Activated CD8-positive, alpha-beta T cell treated with anti-CD3 and anti-CD28 coated beads for 36 hours (primary cell): ENCODE measurements at regions not wholly inside any gene's neighbourhood (a gene's known extent, or its start where the extent isn't known, plus 50 kb on each side); places are given as distances from the start of the nearest gene placed in this dataset.

ENCODE experiments used
- ATAC-seq: fragments of 200-7000 bp; cut with Tn5 transposase; one replicate; pipeline ENCODE4 v1.10.0; 2021; ENCODE audit warnings: mild to moderate bottlenecking, moderate library complexity
- CTCF ChIA-PET: fragments of 350-600 bp; sonication (Branson Sonifier 250); formaldehyde crosslinking; loops from one replicate; lab custom pipeline; 2021; ENCODE audit warnings: antibody characterized with exemption; lab: Charles Lee
- POLR2A ChIA-PET: fragments of 350-600 bp; sonication (Branson Sonifier 250); formaldehyde crosslinking; loops from one replicate; lab custom pipeline; 2021; ENCODE audit warnings: antibody characterized with exemption; lab: Charles Lee
- DNase-seq: peaks from one replicate; pipeline ENCODE4 v3.0.0-alpha.2; 2020
- H3K27ac Mint-ChIP-seq: one replicate; pipeline ENCODE4 v1.8.0; 2021; ENCODE audit warnings: mild to moderate bottlenecking, mixed read lengths
- H3K27me3 Mint-ChIP-seq: one replicate; pipeline ENCODE4 v1.8.0; 2021; ENCODE audit warnings: mixed read lengths
- H3K36me3 Mint-ChIP-seq: one replicate; pipeline ENCODE4 v1.8.0; 2021; ENCODE audit warnings: low read depth, mixed read lengths
- H3K4me1 Mint-ChIP-seq: one replicate; pipeline ENCODE4 v1.8.0; 2021; ENCODE audit warnings: low read depth, mixed read lengths
- H3K4me3 Mint-ChIP-seq: one replicate; pipeline ENCODE4 v1.8.0; 2021; ENCODE audit warnings: mild to moderate bottlenecking, moderate library complexity, mixed read lengths
- H3K9me3 Mint-ChIP-seq: one replicate; pipeline ENCODE4 v1.8.0; 2021; ENCODE audit warnings: mixed read lengths
- intact Hi-C: fragments of 100-400 bp; cut with micrococcal nuclease; formaldehyde crosslinking; loops from one replicate; pipeline ENCODE4 v1.10.0; 2022
- TF ChIP-seq, protein P1 (sequence below): fragments of 200-600 bp; IDR thresholded peaks from one replicate; pipeline ENCODE4 v1.8.0; 2022; ENCODE audit warnings: antibody characterized with exemption, mild to moderate bottlenecking

- POLR2A ChIA-PET = no interaction called here
- CTCF ChIA-PET = no interaction called here
Observed at GRCh38 chr2:228681979-228682378, 500.5 kb upstream of the SPHKAP start.

DNA sequence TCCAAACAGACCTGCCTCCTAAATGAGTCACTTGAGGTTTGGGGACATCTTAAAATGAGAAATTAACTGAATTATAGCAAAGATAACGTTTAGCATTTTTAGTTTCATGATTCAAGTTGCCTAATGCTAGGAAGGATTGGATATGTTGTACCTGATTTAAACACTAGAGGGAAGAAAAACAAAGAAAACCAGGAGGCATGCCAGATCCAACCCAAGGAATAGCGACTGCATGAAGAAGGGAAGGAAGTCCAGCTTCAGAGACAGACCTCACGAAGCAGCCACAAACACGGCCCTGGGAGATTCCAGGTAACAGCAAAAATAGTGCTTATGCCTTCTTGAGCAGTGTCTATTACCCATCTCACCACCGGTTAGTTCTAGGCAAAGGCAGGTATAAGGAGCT is 499.9 kb upstream of the SPHKAP start:
- no peaks in the 10 kb centered on the region for H3K36me3 Mint-ChIP-seq
- DNase-seq = no peak
- peaks cover 2% of the 10 kb centered on the region for H3K9me3 Mint-ChIP-seq
- ChIA-PET CTCF (no interaction called here), POLR2A (no interaction called here)
- no peak overlapping the region for H3K27ac Mint-ChIP-seq
- no peak for ATAC-seq
- intact Hi-C loops = no loop called here
- TF ChIP-seq, protein P1, sequence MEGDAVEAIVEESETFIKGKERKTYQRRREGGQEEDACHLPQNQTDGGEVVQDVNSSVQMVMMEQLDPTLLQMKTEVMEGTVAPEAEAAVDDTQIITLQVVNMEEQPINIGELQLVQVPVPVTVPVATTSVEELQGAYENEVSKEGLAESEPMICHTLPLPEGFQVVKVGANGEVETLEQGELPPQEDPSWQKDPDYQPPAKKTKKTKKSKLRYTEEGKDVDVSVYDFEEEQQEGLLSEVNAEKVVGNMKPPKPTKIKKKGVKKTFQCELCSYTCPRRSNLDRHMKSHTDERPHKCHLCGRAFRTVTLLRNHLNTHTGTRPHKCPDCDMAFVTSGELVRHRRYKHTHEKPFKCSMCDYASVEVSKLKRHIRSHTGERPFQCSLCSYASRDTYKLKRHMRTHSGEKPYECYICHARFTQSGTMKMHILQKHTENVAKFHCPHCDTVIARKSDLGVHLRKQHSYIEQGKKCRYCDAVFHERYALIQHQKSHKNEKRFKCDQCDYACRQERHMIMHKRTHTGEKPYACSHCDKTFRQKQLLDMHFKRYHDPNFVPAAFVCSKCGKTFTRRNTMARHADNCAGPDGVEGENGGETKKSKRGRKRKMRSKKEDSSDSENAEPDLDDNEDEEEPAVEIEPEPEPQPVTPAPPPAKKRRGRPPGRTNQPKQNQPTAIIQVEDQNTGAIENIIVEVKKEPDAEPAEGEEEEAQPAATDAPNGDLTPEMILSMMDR = no peak
- H3K27me3 Mint-ChIP-seq = no peaks in the 10 kb centered on the region
- H3K4me1 Mint-ChIP-seq = no peaks in the 10 kb centered on the region
- no peak overlapping the region for H3K4me3 Mint-ChIP-seq

More at GRCh38 chr2:228681979-228682378, 500.5 kb upstream of the SPHKAP start:
- Mint-ChIP-seq H3K4me1 (no peaks in the 10 kb centered on the region), H3K4me3 (no peak overlapping the region), H3K9me3 (peaks cover 2% of the 10 kb centered on the region), H3K27ac (no peak overlapping the region), H3K36me3 (no peaks in the 10 kb centered on the region), H3K27me3 (no peaks in the 10 kb centered on the region)
- ATAC-seq (no peak), DNase-seq (no peak)
- intact Hi-C loops = no loop called here
- TF ChIP-seq, protein P1 = no peak

DNA sequence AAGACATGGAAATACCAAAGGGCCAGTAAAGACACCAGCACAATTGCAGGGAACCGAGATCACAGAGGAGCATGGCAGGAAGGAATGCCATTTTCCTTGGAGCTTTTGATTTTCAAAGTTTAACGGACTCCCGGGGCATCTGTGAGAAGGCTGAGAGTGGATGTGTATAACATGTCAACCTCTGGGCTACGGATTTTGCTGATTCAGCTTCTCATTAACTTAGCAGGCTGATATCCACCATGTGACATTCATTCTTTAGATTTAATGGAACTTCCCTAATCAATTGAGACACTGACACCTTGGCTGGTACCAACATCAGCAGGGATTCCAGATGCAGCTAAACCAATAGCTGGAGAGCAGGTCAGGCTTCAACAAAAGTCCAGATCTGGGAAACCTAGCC is 496.6 kb upstream of the SPHKAP start:
- H3K27me3 Mint-ChIP-seq = no peaks in the 10 kb centered on the region
- H3K4me3 Mint-ChIP-seq = no peak overlapping the region
- ChIA-PET CTCF (no interaction called here), POLR2A (interaction anchor here (0.6 kb wide), 1 partner anchor 46 kb away, joined by 4 read pairs; no protein-coding TSS in a partner anchor)
- DNase-seq (no peak), ATAC-seq (no peak)
- no peaks in the 10 kb centered on the region for H3K4me1 Mint-ChIP-seq
- no peak overlapping the region for H3K27ac Mint-ChIP-seq
- TF ChIP-seq, protein P1 = no peak
- no peaks in the 10 kb centered on the region for H3K36me3 Mint-ChIP-seq
- intact Hi-C loops = no loop called here
- no peaks in the 10 kb centered on the region for H3K9me3 Mint-ChIP-seq

- Mint-ChIP-seq H3K9me3 (no peaks in the 10 kb centered on the region), H3K4me3 (no peak overlapping the region), H3K27ac (no peak overlapping the region), H3K36me3 (no peaks in the 10 kb centered on the region), H3K4me1 (no peaks in the 10 kb centered on the region), H3K27me3 (no peaks in the 10 kb centered on the region)
- DNase-seq (no peak), ATAC-seq (no peak)
- TF ChIP-seq, protein P1 = no peak
- ChIA-PET POLR2A (no interaction called here), CTCF (no interaction called here)
- intact Hi-C loops = no loop called here
Observed at GRCh38 chr2:228675646-228676045, 494.2 kb upstream of the SPHKAP start.

DNA sequence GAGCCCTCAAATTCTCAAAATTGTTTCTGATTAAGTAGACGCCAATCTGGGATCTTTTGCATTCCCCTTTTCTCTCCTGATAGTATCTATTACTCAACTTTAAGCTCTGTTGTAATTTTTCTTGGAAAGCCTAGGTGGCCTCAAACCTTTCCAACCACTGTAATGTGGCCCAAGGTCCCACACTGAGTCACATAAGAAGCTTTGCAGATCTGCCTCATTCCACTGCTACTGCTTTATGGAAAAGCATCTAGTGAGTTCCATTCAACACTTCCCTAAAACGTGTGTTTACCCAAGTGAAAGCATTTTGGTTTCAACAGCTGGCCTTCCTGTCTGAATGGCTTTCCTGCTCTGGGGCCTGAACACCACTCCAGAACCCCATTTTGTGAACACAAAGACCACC is 493.6 kb upstream of the SPHKAP start:
- ChIA-PET CTCF (no interaction called here), POLR2A (no interaction called here)
- Mint-ChIP-seq H3K36me3 (no peaks in the 10 kb centered on the region), H3K27ac (no peak overlapping the region), H3K27me3 (no peaks in the 10 kb centered on the region), H3K4me3 (no peak overlapping the region), H3K4me1 (no peaks in the 10 kb centered on the region), H3K9me3 (no peaks in the 10 kb centered on the region)
- intact Hi-C loops = no loop called here
- DNase-seq (no peak), ATAC-seq (no peak)
- TF ChIP-seq, protein P1 = no peak
